ENCODE measurements at regions not wholly inside any gene's neighbourhood (a gene's known extent, or its start where the extent isn't known, plus 50 kb on each side); places are given as distances from the start of the nearest gene placed in this dataset.

GRCh38 chr13:37929308-37929707 is 59.7 kb upstream of the TRPC4 start:
- H3K9me3 ChIP-seq: no peaks in the 10 kb centered on the region
- intact Hi-C loops (cut with DNase I; ENCODE audit: low total_unique reads): no loop called here
- H3K36me3 ChIP-seq: no peaks in the 10 kb centered on the region
- H3K4me1 ChIP-seq: no peaks in the 10 kb centered on the region
- no peaks in the 10 kb centered on the region for H3K27me3 ChIP-seq
- TF ChIP-seq CTCF (IDR thresholded peaks at IDR 0.05) (no peak), POLR2A (IDR thresholded peaks at IDR 0.05) (no peak)
- no peak overlapping the region for H3K27ac ChIP-seq
- H3K4me3 ChIP-seq: no peak overlapping the region
- DNase-seq: no peak

- no peaks in the 10 kb centered on the region for H3K36me3 ChIP-seq
- intact Hi-C loops (cut with DNase I; ENCODE audit: low total_unique reads): no loop called here
- no peaks in the 10 kb centered on the region for H3K9me3 ChIP-seq
- H3K4me1 ChIP-seq: peaks cover 0 to 3% of the 10 kb centered on the region in 2 donors
- no peak overlapping the region for H3K4me3 ChIP-seq
- no peak for DNase-seq
- H3K27me3 ChIP-seq: no peaks in the 10 kb centered on the region
- H3K27ac ChIP-seq: no peak overlapping the region
- TF ChIP-seq POLR2A (IDR thresholded peaks at IDR 0.05) (no peak), CTCF (IDR thresholded peaks at IDR 0.05) (no peak)
Observed at GRCh38 chr13:37927561-37927960, 58.0 kb upstream of the TRPC4 start.

- peak overlapping the region in 1 of 2 donors; percentile 7 for H3K4me3 ChIP-seq
- intact Hi-C loops (cut with DNase I; ENCODE audit: low total_unique reads): no loop called here
Observed at GRCh38 chr13:37925878-37926473, 56.4 kb upstream of the TRPC4 start.

GRCh38 chr13:37923236-37923635 is 53.7 kb upstream of the TRPC4 start:
- Histone ChIP-seq H3K27me3 (no peaks in the 10 kb centered on the region), H3K27ac (peak overlapping the region; percentile 30 to 73), H3K4me1 (peaks cover 0 to 3% of the 10 kb centered on the region in 2 donors), H3K4me3 (no peak overlapping the region), H3K9me3 (no peaks in the 10 kb centered on the region), H3K36me3 (no peaks in the 10 kb centered on the region)
- DNase-seq: no peak
- TF ChIP-seq CTCF (IDR thresholded peaks at IDR 0.05) (no peak), POLR2A (IDR thresholded peaks at IDR 0.05) (no peak)
- intact Hi-C loops (cut with DNase I; ENCODE audit: low total_unique reads): no loop called here

More at GRCh38 chr13:37925878-37926473, 56.4 kb upstream of the TRPC4 start:
- no peaks in the 10 kb centered on the region for H3K27me3 ChIP-seq
- peaks cover 0 to 3% of the 10 kb centered on the region in 2 donors for H3K4me1 ChIP-seq
- no peaks in the 10 kb centered on the region for H3K36me3 ChIP-seq
- H3K27ac ChIP-seq: peak overlapping the region; percentile 67 to 73
- TF ChIP-seq CTCF (IDR thresholded peaks at IDR 0.05) (no peak), POLR2A (IDR thresholded peaks at IDR 0.05) (no peak)
- H3K9me3 ChIP-seq: no peaks in the 10 kb centered on the region
- DNase-seq: peak in 1 of 2 donors; percentile 23

- no peak for DNase-seq
- no peak for TF ChIP-seq POLR2A (IDR thresholded peaks at IDR 0.05)
- no peak for TF ChIP-seq CTCF (IDR thresholded peaks at IDR 0.05)
Observed at GRCh38 chr13:37919329-37919880, 49.8 kb upstream of the TRPC4 start.

More at GRCh38 chr13:37919329-37919880, 49.8 kb upstream of the TRPC4 start:
- peaks cover 0 to 9% of the 10 kb centered on the region in 2 donors for H3K4me1 ChIP-seq
- H3K27me3 ChIP-seq: no peaks in the 10 kb centered on the region
- H3K36me3 ChIP-seq: no peaks in the 10 kb centered on the region
- no peaks in the 10 kb centered on the region for H3K9me3 ChIP-seq
- H3K4me3 ChIP-seq: peak overlapping the region; percentile 17 to 35
- intact Hi-C loops (cut with DNase I; ENCODE audit: low total_unique reads): no loop called here
- peak overlapping the region; percentile 82 to 84 for H3K27ac ChIP-seq

Measured in uterus (tissue), 3 donors.